ENCODE measurements at regions not wholly inside any gene's neighbourhood (a gene's known extent, or its start where the extent isn't known, plus 50 kb on each side); places are given as distances from the start of the nearest gene placed in this dataset.
A peak's percentile ranks its signal among the peaks of the same experiment; 100 is the strongest.

DNA sequence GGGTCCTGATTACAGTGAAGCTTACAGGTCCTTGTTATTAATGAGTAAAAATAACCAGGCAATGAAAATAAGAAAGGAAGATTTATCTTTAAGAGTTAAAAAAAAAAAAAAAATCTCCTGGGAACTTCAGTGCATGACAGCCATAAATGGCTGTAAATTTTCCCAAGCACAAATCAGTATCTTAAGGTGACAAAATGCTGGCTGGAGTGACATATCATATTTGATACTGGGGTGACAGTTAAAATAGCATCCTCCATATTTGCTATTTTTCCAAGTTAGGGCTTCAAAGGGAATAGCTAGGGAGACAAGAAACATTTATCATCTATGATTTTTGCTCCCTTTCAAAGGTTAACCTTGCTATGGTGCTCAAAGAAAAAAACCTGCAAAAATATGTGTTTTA lies 226.6 kb downstream of the PRDM2 start:
- no peak for DNase-seq

DNA sequence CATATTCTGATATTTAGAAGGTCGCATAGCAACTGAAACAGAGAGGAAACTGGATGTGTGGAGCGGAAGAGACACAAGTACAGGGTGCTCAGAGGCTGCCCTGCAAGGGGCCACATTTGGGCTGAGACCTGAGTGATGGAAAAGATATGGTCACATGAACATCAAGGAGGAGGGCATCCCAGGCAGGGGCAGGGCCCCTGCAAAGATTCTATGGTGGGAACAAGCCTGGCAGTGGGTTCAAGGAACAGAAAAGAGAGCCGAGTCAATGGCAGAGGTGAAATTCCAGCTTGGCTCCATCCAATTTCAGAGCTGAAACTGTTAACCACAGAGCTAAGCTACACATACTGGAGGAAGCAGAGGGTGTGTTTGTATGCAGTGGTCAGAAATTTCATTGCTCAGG lies 227.7 kb downstream of the PRDM2 start:
- DNase-seq = no peak

DNA sequence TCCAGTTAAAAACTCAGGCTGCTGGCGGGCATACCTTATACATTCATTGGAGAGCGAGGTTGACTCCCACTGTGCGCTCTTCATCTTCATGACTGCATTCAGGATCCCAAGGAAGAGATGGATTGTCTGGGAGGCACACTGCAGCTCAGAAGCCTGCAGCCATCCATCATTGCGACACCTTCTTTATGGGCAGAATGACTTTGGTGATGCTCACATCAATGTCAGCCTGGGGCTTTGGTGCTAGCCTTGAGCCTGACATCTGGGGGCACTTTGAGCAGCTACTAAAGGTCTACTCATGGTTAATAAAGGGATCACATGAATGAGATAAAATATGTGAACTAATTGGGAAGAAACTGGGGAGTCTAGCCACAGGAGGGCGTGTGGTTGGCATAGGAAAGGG lies 229.3 kb downstream of the PRDM2 start:
- DNase-seq = no peak

DNA sequence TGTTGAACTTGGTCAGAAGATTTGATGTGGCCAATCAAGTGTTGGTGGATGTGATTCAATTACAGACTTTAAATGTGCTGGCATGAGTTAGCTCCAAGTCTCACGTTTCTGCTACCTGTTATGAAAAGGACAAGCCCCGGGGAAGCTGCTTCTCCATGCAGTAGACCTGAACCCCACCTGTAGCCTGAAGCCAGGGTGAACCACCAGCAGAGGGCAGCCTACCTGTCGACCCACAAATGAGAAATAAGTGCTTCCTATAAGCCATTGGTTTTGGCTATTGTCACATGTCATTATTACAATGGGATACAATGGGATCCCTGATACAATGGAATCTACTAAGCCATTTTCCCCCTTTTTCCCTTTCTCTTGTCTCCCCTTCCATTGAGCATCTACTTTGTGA lies 230.2 kb downstream of the PRDM2 start:
- no peak for DNase-seq

DNA sequence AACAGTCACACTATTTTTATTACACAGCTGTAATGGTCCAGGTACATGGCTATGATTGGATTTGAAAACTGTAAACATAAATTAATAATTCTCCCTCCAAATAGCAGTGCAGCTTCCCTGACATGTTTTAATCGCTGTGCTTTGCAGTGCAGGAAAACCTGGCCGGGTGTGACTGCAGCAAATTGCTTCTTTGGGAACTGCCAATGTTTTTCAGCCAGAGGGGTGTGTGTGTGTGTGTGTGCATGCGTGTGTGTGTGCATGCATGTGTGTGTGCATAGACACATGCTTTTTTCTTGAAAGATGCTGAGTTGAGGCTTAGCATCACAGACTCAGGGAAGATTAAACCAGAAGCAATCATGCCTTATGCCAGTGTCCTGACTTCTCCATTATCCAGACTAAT lies 231.2 kb downstream of the PRDM2 start:
- no peak for DNase-seq

DNA sequence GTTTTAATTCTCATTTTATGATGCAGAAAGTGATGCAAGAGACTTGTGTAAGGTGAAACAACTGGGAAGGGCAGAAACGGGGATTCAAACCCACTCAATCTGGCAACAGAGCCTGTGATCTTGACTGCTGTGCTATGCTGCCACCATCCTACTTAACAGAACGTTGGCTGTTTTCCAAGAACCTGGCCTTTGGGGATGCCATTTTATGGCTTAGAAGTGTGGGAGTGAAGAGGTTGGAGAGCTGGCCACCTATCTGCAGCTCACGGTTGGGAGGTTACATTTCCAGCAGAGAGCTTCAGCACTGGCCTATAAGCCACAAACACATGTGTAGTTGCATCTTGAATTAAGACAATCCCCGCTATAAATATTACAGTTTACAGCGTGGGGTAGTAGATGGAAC lies 235.3 kb downstream of the PRDM2 start:
- DNase-seq = peak; percentile 7

DNA sequence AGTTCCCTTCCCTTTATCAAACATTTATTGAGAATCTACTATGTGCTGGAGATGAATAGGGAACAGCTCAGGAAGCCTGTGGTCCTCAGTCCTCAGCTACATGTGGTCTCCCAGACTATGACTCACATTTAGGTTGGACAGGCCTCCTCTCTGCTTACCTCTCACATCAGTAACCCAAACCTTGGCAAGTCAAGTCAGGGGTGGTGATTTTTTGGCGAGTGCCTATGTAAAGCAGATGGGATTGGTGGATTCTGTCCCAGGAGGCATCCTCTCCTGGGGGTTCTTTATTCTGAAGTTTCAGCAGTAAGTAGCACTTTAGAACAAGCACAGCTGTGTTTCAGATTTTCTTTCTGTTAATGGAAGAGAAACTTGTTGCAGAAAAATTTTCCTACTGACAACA lies 241.3 kb downstream of the PRDM2 start:
- DNase-seq = no peak

DNA sequence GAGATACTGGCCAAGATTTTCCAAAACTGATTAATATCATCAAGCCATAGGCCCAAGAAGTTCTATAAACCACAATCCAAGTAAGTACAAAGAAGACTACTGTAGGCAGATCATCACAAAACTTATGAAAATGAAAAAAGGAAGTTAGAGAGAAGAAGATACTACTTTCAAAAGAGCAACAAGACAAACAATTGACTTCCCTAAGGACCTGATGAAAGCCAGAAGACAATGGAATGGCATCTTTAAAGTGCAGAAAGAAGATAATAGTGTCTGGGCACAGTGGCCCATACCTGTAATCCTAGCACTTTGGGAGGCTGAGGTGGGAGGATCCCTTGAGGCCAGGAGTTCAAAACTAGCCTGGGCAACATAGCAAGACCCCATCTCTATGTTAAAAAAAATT lies 243.1 kb downstream of the PRDM2 start:
- DNase-seq = no peak

DNA sequence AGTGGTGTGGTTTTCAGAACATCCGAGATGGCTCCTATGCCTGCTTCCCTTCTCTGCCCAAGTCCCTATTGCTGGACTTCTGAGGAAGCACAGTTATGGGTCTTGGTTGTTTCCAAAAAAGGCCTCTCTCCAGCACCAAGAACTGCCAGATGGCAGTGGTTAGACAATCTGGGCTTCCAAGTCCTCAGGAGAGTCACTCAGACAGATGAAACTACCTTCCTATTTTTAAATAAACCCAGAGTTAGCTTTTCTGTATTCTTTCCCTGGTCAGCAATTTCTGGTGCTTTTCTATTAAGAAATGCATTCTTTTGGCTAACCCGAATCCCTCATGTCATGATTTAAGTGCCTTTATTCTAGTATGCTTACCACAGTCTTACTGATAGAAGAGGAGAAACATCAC lies 245.9 kb downstream of the PRDM2 start:
- no peak for DNase-seq

DNA sequence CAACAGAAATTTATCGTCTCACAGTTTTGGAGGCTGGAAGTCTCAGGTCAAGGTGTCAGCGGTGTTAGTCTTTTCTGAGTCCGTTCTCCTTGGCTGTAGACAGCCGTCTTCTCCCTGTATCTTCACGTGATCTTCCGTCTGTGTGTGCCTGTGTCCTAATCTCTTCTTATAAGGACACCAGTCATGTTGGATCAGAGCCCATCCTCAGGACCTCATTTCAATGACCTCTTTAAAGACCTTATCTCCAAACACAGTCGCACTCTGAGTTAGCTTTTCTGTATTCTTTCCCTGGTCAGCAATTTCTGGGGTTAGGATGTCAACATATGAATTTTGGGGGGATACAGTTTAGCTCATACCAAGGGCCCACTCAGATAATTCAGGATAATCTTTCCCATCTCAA lies 247.7 kb downstream of the PRDM2 start:
- DNase-seq = no peak

DNA sequence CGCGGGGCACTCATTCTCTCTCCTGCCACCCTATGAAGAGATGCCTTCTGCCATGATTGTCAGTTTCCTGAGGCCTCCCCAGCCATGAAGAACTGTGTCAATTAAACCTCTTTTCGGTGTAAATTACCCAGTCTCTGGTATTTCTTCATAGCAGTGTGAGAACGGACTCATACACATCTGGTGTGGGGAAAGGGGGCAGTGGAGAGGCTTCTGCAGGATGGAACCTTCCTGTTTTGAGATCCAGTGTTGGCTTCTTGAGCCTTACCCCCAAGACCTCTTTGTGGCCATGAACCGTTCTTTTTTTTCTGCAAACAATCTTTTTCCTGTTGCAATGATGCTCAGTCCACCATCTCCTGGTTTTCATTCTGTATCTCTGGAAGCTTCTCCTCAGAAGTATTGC lies 248.4 kb downstream of the PRDM2 start:
- DNase-seq = no peak

DNA sequence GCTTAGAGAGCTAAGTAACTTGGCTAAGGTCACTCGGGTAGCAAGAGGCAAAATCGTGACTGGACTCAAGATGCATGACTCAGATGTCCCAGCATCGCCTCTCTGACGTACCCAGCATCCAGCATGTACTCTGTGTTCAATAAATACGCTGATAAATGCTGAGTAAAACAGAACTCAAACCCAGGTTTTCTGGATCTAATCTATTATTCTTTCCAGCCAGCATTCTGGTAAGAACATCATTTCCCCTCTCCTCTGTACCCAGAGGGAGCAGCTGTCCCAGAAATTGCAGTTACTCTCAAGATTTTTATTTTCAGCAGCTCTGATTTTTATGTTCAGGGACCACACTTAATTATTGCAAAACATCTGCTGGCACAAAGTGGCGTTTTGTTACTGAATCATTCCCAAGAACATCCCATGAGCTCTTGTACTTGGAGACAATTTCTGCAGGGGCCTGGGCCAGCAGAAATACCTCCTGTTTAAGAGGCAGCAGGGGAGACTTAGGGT lies 249.0 kb downstream of the PRDM2 start:
- no peak for DNase-seq

DNA sequence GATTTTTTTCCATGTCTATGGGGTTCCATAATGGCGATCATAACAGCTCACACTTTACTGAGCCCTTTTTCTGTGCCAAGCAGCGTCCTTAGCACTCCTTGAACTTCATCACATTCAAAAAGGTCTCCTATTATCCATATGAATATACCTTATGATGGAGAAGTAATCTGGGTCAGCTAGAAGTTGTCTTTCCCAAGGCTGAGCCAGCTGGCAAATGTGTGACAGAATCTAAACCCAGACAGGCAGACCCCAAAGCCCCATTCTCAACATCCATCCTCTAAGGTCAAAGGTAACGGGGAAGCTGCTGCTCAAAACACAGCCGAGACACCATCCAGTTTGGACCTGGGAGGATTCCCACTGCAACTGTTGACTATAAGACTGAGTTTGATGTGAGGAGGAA lies 249.6 kb downstream of the PRDM2 start:
- no peak for DNase-seq

DNA sequence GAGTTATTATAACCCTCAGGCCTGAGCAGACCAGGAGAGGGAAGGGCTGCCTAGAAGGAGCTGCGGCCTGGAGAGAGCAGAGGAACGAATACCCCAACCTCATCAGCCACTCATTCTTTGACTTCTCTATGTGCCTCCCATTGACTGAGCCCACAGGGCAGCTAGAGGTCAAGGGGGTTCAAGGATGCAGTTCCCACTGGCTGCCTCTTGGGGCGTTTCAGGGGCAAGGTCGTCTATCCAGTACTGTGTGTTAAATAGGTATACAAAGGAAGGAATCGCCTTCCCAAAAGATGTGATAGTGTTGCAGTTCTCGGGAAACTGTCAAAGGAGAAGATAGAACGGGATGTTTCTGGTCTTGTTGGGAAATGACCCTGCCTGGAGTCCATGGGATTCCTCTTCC lies 250.6 kb downstream of the PRDM2 start:
- DNase-seq = peak; percentile 17

DNA sequence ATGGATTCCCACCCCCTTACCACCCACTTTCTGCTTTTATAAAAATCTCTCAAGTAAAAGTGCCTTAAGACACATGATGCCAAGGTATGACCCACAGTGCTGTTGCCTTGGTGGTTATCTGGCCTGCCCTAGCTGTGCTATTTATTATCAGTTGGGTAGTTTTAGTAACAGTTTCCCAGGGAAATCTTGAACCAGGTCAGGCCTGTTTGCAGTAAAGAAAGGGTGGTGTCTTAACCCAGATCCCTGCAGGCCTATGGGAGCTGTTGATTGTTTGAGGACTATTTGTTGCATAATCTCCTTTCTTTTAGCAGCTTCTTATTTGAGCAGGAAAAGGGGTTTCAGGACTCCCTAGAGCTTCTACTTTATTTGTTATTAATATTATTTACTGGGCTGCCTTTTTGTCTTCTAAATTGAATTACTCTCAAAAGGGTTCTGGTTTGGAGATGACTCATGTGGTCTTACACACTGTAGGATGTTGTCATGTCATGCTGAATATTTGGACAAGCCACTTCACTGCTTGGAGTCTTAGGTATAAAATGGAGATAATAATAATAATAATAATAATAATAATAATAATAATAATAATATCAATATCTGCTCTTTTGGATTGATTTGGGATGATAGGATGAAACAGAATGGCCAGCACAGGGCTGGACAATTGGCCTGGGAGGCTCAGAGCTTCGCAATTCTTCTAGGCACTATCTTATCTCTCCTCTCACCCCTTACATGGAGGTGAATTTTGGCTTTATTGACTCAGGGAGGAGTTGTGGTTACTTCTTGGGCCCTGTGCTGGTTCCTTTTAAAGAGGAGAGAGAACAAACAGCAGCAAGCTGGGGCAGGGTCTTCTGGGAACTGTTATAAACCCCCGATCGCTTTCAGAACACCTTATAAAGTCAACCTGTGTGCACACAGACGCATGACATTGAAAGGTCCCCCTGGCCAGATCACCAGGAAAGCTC lies 252.1 kb downstream of the PRDM2 start:
- no peak for DNase-seq

DNA sequence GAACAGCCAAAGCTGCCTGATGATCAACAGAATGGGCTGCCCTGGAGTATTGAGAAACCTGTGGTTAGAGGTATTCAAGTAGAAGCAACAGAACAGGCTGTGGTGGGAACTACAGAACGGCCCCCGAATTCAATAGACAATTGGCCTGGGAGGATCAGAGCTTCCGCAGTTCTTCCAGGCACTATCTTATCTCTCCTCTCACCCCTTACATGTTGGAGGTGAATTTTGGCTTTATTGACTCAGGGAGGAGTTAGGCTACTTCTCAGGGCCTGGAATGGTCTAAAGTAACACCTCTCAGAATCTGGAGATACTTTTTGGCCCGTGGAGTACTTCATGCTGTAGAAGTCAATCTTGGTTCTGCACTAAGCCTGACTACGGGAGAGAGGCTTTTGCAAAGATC lies 253.0 kb downstream of the PRDM2 start:
- DNase-seq = no peak

DNA sequence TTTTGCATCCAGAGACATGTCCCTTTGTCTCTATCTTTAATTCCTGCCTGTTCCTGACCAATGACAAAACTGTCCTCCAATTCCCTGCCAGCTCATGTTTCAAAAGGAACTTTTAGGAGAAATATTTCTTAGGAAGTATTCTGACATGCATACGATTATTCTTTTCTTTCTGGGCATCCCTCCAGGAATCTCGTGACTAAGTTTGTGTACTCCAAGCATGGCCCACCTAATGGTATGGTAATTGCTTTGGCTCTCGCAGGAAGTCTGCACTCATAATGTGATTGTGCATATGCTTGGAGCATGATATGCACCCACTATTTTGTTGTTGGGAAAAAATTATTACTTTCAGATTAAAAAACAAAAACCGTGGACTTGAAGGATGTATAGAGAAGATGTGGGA lies 256.4 kb downstream of the PRDM2 start:
- DNase-seq = no peak

DNA sequence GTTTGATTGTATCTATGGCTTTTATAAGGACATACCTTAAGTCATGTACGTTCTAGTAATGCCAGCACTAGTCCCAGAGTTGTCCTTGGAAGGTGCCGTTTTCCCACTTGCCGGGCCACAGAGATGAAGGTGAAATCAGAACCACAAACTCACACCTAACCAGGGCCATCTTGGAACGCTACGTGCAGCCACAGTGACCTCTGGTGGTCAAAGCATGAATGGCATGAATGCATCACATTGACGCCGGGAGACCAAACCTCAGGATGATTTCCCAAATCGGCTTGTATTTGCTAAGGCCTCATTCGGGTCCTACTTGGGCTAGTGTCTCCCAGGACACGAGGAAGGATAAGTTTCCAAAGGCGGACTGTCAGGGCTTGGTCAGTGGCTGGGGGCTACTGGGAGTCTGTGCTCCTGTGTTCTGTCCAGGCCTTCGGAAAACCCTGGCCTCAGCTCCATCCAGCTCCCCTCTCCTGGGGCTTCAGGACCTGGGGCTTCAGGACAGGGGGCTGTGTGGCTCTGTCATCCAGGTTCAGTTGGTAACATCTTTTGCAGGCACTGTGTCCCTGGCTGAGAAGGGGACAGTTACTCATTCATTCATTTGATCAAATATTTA lies 260.5 kb downstream of the PRDM2 start:
- DNase-seq = peak; percentile 66

DNA sequence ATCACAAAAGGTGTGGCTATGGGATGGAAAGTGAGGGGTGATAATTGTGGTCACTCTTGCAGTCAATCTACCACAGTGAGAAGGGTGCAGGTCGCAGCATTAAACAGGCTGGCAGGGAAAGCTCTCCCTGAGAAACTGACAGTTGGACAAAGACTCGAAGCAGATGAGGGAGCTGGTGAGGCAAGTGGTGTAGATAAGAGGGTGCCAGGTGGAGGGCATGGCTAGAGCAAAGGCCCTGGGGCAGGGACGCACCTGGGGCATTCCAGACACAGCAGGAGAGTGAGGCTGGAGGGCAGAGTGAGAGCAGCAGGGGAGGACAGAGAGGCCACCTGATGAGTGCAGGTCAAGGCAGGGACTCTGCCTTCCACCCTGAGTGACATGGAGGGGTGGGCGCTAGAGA lies 264.8 kb downstream of the PRDM2 start:
- DNase-seq = no peak

DNA sequence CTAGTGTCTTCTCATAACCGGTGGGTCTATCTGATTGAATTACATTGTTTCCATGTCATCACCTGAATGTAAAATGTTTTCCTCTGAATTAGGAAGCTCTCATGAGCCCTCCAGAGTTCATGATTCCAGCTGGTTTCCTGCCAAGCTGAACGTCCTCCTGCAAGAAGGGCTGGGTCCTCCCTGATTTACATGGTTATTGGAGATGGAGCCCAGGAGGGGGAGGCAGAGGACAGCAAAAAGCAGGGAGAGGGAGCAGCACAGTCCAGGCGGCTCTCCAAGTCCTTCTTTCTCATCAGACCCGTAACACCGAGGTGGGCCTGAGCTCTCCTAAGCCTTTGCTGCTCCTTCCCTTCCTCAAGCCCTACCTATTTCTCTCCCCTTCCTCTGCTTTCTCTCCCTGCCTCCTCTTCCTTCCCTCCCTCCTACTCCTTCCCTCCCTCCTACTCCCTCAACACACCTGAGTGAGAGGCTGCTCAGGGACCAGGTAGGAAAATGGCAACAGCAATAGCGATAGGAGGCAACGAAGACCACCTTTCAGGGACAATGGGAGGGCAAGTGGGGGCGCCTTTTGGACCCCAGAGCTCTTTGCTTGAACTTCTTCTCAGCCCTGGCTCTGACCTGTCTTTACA lies 265.9 kb downstream of the PRDM2 start:
- DNase-seq = peak; percentile 51

DNA sequence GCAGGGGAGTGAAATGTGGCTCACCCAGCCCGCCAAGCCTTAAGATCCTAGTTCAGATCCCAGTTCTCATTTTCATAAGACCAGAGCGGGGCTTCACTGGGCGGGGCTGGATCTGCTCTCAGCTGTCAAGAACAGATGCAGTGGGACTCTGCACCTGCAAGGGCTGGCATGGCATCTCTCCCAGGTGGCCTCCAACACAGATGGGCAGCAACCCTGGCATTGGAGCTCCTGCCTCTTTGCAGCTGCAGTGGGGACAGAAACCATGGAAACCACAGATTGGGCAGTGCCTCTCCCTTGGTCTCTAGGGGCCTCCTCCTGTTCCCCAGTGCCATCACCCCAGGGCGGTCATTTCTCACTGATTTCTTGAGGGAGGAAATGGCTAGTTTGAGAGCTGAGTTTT lies 267.7 kb downstream of the PRDM2 start:
- no peak for DNase-seq

DNA sequence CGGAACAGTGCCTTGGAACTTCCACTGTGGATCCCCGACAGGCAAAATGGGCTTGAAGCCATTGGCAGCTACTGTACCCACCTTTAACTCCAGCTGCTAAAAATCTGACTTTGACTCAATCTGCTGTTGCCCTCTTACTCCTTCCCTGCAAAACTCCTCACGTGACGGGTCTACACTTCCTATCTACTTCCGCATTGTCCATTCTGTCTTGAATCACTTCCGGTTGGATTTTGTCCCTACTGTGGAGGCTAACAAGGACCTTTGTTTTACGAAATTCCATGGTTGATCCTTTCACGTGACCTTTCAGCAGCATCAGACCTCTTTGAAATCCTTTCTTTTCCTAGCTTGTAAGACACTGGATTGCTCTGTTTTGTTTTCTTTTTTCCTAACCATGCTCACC lies 268.4 kb downstream of the PRDM2 start:
- DNase-seq = no peak

DNA sequence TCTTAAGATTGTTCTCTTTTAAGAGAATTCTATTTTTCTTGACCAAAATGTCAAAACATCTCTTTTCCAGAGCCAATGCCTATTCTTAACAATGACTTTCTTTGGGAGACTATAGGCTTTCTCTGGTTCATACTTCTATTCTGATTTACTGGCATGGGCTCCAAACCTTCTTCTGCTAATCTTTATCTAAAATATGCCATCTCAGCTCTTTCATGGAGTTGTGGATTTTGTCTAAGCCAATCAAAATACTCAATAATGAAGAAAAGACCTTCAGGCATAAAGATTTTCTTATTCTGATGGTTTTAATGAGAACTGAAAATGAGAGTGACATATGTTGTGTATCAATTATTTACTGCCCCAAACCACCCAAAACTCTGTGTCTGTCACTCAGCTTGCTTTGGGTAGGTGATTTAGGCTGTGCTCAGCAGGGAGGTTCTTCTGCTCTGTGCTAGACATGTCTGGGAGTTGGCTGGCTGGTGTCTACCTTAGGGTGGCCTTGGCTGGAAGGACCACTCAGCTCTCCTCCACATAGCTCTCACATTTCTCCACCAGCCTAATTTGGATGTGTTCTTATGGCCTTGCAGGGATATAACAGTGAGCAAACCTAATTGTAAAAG lies 270.8 kb downstream of the PRDM2 start:
- DNase-seq = no peak

DNA sequence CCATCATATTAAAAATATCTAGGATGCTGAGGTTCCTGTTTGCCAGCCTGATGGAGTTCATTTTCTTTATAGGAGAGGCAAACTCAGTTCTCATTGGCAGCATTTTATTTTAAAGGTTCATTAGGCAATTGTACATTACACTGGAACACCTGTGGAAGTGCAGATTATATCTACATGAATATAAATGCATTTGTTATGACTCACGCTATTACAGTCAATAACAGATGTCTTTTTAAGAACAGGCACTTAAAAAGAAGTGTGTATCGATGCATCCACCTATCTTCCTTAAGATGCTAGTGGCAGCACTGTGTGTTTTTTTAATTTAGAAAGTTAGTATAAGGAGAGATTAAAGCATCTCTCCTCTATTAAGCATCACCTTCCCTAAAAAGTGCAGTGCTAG lies 276.5 kb downstream of the PRDM2 start:
- no peak for DNase-seq

All from DMS53 (cell line).